Activated naive CD4-positive, alpha-beta T cell (primary cell): ENCODE measurements at regions not wholly inside any gene's neighbourhood (a gene's known extent, or its start where the extent isn't known, plus 50 kb on each side); places are given as distances from the start of the nearest gene placed in this dataset.
"Not testable (repeated sequence)": the region's sequence is repeated elsewhere in the genome, so short reads cannot be mapped to it uniquely, and the experiment has no call there.

Experiments
- DNase-seq, 4 experiments: peaks; one replicate each; lab custom pipeline; 2025; lab: John Stamatoyannopoulos, UW

DNA sequence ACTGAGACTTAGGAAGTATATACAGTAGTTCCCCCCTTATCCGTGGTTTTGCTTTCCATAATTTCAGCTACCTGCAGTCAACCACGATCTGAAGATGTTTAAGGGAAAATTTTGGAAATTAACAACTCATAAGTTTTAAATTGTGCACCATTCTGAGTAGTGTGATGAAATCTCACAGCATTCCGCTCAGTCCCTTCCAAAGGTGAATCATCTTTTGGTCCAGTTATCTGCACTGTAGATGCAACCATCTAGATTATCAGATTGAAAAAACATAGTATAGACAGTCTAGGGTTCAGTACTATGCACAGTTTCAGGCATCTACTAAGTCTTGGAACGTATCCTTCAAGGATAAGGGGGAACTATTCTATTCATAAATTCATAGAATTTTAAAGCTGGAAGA is 109.0 kb downstream of the ANXA3 start:
- DNase-seq: no peak

- DNase-seq: no peak
Observed at GRCh38 chr4:78661086-78661690, 109.6 kb downstream of the ANXA3 start.

- DNase-seq: no peak
Observed at GRCh38 chr4:78661921-78662521, 110.5 kb downstream of the ANXA3 start.

DNA sequence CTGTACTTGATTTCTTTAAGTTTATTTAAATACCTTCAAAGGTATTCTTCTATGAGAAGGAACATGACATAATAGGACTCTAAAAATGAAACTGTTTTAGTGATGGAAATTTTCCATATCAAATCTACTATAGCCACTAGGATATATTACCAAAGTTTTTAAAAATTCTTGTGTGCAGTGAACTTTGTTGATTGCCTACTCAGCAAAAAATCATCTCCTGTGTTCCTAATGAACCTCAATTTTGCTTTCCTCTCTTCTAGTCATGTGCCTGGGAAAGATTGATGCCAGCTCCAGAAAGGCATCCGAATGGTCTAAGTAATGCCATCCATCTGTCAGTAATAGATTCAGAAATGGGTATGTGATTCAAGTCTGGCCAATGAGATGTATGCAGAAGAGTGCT is 111.1 kb downstream of the ANXA3 start:
- DNase-seq: no peak

DNA sequence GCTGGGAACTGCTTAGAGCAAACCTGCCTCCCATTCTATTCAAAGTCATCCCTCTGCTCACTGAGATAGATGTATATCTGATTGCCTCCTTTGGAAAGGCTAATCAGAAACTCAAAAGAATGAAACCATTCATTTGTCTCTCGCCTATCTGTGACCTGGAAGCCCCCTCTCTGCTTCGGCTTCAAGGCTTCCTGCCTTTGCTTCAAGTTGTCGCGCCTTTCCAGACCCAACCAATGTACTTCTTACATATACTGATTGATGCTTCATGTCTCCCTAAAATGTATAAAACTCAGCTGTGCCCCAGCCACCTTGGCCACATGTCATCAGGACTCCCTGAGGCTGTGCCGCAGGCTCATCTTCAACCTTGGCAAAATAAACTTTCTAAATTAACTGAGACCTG is 111.9 kb upstream of the BMP2K start:
- not testable (repeated sequence) for DNase-seq

DNA sequence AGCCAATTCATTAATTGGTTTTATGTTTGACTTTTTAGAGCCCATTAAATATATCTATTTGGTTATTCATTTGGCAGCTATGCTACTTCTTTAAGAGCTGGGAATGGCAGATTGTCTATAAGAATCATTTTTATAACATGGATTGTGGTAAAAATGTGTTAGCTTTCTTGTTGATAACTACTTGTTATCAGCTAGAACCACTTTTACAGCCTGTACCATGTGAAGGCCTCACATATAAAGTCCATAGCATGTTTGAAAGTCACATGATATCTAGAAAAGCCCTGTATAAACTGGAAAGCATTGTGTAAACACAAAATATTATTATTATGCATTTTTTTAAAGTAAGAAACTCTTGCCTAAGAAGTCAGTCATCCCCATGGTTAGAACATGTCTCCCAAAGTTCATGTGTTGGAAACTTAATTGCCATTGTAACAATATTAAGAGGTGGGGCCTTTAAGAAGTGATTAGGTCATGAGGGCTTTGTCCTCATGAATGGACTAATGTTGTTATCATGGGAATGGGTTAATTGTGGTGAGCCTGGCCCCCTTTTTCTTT is 110.9 kb upstream of the BMP2K start:
- DNase-seq: no peak

GRCh38 chr4:78666830-78667258 is 109.3 kb upstream of the BMP2K start:
- no peak for DNase-seq

DNA sequence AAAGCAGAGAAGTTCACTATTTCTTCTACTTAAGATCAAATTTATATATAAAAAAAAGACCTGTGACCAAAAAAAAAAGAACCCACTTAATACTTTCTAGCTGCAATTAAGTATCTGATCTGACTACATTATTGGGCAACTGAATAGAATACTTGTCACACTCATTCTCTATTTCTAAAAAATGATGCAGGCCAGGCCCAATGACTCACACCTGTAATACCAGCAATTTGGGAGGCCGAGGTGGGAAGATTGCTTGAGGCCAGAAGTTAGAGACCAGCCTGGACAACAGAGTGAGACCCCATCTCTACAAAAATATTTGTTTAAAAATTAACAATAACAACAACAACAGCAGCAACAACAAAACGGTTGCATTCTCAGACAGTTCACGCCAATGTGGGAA is 108.8 kb upstream of the BMP2K start:
- DNase-seq: no peak

DNA sequence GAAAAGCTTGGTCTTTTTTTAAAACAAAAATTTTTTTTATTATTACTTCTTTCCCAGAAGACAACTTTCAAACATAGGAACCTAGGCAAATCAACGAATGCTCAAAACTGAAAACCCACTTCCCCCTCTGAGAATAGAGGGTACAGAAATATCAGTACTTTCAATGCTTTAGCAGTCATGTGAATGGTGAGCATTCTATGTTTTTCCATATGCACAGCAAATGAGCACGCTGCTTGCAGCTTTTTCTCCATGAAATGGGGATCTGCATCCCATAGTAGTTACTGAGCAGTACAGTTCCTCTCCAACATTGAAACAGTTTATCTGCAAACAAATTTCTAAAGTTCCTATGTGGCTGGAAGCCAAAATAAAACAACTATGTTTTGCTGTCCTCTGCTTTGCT is 108.4 kb upstream of the BMP2K start:
- DNase-seq: no peak

- no peak for DNase-seq
Observed at GRCh38 chr4:78669453-78669852, 106.7 kb upstream of the BMP2K start.

GRCh38 chr4:78671903-78672815 is 104.0 kb upstream of the BMP2K start:
- DNase-seq: no peak

DNA sequence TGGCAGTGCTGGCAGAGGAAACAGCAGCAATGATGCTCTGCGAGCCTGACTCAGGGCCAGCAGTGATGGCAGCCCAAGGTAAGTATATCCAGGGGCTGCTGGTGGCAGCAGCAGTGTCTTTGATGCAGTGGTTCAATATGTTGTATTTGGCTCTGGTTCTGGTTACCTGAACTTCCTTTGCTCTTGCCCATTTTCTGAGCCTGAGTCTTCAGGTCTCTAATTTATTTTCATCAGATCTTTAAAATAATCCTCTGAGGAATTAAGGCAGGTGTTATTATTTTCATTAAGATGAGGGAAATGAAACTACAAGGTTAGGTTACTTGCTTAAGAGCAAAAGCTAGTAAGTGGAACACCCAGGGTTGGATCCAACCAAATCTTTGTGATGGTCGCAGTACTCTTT is 102.8 kb upstream of the BMP2K start:
- no peak for DNase-seq

- DNase-seq: no peak
Observed at GRCh38 chr4:78675325-78675724, 100.8 kb upstream of the BMP2K start.

DNA sequence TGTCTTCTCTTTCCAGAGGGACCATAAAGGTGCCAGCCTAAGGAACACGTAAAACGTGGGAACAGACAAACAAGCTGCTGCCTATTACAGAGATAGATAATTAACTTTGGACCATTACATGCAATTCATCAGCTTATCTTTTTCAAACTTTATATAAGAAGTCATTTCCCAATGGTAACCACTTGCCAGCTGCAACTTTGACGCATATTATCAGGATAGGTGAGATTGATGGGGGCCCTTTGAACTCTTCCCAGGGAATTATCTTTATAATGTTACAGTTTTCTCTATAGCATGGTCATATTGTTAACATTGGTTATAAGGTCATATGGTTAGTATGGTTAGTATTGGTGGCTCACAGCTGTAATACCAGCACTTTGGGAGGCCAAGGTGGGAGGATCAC is 94.1 kb upstream of the BMP2K start:
- DNase-seq: no peak

DNA sequence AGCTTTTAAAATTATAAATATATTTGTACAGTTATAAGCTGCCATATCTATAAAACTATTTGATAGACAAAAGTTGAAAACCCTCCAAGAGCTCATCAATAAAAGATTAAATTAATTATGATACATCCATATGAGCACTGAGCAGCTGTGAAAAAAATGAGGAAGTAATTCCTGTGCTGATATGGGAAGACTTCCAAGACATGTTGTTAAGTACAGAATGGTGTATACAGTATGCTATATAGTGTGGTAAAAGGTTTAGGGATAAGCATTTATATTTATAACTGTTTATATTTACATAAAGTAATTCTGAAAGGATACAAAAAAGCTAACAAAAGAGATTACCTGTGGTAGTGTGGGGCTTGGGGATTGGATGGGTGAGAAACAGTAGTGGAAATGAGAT is 92.8 kb upstream of the BMP2K start:
- DNase-seq: no peak

- DNase-seq: no peak
Observed at GRCh38 chr4:78684325-78685079, 91.6 kb upstream of the BMP2K start.

DNA sequence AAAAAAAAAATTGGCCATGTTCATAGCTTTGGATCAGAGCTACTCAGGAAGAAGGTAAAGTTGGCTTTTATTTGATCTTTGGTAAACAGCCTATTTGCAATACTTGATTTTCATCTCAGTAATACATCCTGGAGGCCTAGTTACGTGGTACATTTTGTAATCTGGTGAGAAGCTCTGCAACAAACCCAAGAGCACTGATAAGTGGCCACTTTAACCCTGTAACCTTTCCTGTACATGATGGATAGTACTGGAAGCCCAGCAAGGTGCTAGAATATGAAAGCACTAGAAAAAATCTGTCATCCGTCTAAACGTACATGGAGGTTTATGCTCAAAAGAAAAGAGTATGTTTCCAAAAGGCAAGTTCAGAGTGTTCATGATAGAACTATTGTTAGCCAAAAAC is 88.3 kb upstream of the BMP2K start:
- DNase-seq: no peak

GRCh38 chr4:78688366-78688765 is 87.8 kb upstream of the BMP2K start:
- no peak for DNase-seq

- no peak for DNase-seq
Observed at GRCh38 chr4:78689261-78689660, 86.9 kb upstream of the BMP2K start.

- no peak for DNase-seq
Observed at GRCh38 chr4:78689700-78690323, 86.3 kb upstream of the BMP2K start.

DNA sequence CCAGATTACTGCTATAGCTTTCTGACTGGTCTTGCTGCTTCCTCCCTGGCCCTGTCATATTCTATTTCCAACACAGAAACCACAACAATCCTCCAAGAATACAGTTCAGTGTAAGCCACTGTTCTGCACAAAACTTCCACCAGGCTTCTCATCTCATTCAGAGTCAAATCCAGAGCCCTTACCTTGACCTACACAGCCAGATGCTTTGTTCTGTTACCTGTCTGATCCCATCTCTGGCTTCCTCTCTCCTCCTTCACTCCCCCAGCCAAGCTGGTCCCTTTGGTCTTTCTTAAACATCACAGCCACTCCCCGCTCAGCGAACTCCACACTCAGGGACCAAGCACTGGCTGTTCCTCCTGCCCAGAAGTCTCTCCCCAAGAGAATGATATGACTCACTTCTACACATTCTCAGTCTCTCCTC is 84.8 kb upstream of the BMP2K start:
- no peak for DNase-seq
